Ovary (tissue), 7 donors: ENCODE measurements at regions not wholly inside any gene's neighbourhood (a gene's known extent, or its start where the extent isn't known, plus 50 kb on each side); places are given as distances from the start of the nearest gene placed in this dataset.

ENCODE experiments used
- DNase-seq, 5 donors: peaks; one replicate each; pipeline ENCODE4 v3.0.0-alpha.2; 2019 to 2020
- H3K27ac ChIP-seq, 2 donors: fragments of 200-600 bp; one replicate each; pipeline versions ENCODE4 v1.5.1 to v1.8.0; 2019 to 2022
- H3K27me3 ChIP-seq: fragments of 200-600 bp; one replicate; pipeline ENCODE4 v1.8.0; 2022
- H3K36me3 ChIP-seq: fragments of 200-600 bp; sonication (generic); one replicate; pipeline ENCODE4 v1.5.1; 2019
- H3K4me1 ChIP-seq: one replicate; pipeline ENCODE4 v1.8.1; 2013; ENCODE audit warnings: mild to moderate bottlenecking, moderate library complexity; ENCODE audit not compliant: insufficient read depth
- H3K4me3 ChIP-seq: fragments of 200-600 bp; sonication (generic); one replicate; pipeline ENCODE4 v1.5.1; 2017
- H3K9me3 ChIP-seq, 2 donors: fragments of 200-600 bp in 1 of 2; sonication (generic) in 1 of 2; one replicate each; pipeline versions ENCODE4 v1.5.1 to v1.8.1; 2013 to 2019; ENCODE audit warnings: mild to moderate bottlenecking in 1 of 2, moderate library complexity in 1 of 2
- EP300 ChIP-seq: sonication (generic); formaldehyde crosslinking; IDR thresholded peaks from one replicate; pipeline ENCODE4 v1.6.1; 2017; ENCODE audit warnings: antibody characterized with exemption
- POLR2A ChIP-seq: fragments of 450-650 bp; IDR thresholded peaks from one replicate; pipeline ENCODE4 v1.6.1; 2017; ENCODE audit warnings: antibody characterized with exemption, mild to moderate bottlenecking, moderate library complexity
- WGBS, 3 donors: extraction: QIAGEN DNeasy Blood & Tissue Kit in 1 of 3; methylation state at CpG; one replicate each; pipeline versions ENCODE4 v1.1.5 to v1.1.7; 2013 to 2017; 5-methylcytosine and 5-hydroxymethylcytosine counted together
- intact Hi-C, 4 donors: fragments of 100-400 bp; cut with DNase I; formaldehyde crosslinking; loops; one replicate each; pipeline versions ENCODE4 v1.11.0 to v1.15.1; 2022 to 2023
- TF ChIP-seq, protein P1 (sequence below), 3 donors: fragments of 450-650 bp in 2 of 3; fragments of 200-600 bp in 1 of 3; IDR thresholded peaks; one replicate each; pipeline versions ENCODE4 v1.5.1 to v1.8.0; 2016 to 2022; ENCODE audit warnings: antibody characterized with exemption in 3 of 3, mild to moderate bottlenecking in 1 of 3
- donor health status: DM: no; HTN: no; CAD: no; lungs with moderate emphysema.
- donor health status: DM: no; HTN: no; CAD: no.
- donor health status: Bipolar disorder and iron deficiency.
- donor health status: DM: no; HTN: no; CAD: no.
- donor health status: DM: yes; HTN: yes; CAD: no.

DNA sequence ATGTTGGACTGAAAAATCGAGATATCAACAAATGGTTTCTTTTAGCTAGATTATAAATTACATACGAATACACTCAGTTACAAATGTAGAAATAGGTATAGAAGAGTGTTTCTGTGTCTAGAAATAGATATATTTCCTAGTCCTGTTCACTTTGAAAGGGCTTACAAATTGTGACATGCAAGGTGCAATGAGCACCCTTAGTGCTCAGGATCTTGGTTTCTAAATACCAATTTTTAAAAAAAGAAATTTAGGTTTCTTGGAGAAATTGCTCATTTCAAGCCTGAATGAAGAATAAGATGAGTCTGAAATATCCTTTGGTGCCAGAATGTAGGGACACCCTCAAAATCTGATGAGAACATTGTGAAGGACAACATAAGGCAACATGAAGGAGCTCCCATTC, 306.0 kb downstream of the CRPPA start:
- H3K9me3 ChIP-seq, result no peaks in the 10 kb centered on the region
- intact Hi-C loops, result no loop called here
- H3K4me3 ChIP-seq, result no peak overlapping the region
- no peaks in the 10 kb centered on the region for H3K27me3 ChIP-seq
- H3K27ac ChIP-seq, result no peak overlapping the region
- no peak for DNase-seq
- WGBS, 3 donors, result 81 to 90% (median 88%) methylated on average over 2 of the region's 2 CpGs
- H3K4me1 ChIP-seq, result no peaks in the 10 kb centered on the region
- TF ChIP-seq POLR2A (no peak), EP300 (no peak)
- TF ChIP-seq, protein P1, sequence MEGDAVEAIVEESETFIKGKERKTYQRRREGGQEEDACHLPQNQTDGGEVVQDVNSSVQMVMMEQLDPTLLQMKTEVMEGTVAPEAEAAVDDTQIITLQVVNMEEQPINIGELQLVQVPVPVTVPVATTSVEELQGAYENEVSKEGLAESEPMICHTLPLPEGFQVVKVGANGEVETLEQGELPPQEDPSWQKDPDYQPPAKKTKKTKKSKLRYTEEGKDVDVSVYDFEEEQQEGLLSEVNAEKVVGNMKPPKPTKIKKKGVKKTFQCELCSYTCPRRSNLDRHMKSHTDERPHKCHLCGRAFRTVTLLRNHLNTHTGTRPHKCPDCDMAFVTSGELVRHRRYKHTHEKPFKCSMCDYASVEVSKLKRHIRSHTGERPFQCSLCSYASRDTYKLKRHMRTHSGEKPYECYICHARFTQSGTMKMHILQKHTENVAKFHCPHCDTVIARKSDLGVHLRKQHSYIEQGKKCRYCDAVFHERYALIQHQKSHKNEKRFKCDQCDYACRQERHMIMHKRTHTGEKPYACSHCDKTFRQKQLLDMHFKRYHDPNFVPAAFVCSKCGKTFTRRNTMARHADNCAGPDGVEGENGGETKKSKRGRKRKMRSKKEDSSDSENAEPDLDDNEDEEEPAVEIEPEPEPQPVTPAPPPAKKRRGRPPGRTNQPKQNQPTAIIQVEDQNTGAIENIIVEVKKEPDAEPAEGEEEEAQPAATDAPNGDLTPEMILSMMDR (IDR thresholded peaks at IDR 0.05), result no peak
- H3K36me3 ChIP-seq, result no peaks in the 10 kb centered on the region

GRCh38 chr7:16114633-16115032, 306.7 kb downstream of the CRPPA start:
- Histone ChIP-seq H3K4me1 (no peaks in the 10 kb centered on the region), H3K27me3 (no peaks in the 10 kb centered on the region), H3K36me3 (no peaks in the 10 kb centered on the region), H3K27ac (no peak overlapping the region), H3K9me3 (no peaks in the 10 kb centered on the region), H3K4me3 (no peak overlapping the region)
- DNase-seq, result no peak
- WGBS, 3 donors, result 81 to 89% (median 85%) methylated on average over 1 of the region's 1 CpG
- intact Hi-C loops, result no loop called here
- no peak for TF ChIP-seq EP300
- TF ChIP-seq POLR2A, result no peak
- TF ChIP-seq, protein P1 (IDR thresholded peaks at IDR 0.05), result no peak

- Histone ChIP-seq H3K36me3 (no peaks in the 10 kb centered on the region), H3K27me3 (no peaks in the 10 kb centered on the region), H3K4me3 (no peak overlapping the region), H3K27ac (no peak overlapping the region), H3K9me3 (no peaks in the 10 kb centered on the region), H3K4me1 (no peaks in the 10 kb centered on the region)
- intact Hi-C loops, result no loop called here
- DNase-seq, result no peak
- 92 to 94% (median 93%) methylated on average over 2 of the region's 2 CpGs for WGBS, 3 donors
- TF ChIP-seq, protein P1 (IDR thresholded peaks at IDR 0.05), result no peak
- no peak for TF ChIP-seq EP300
- no peak for TF ChIP-seq POLR2A
Measured at GRCh38 chr7:16114071-16114470, 307.3 kb downstream of the CRPPA start.

DNA sequence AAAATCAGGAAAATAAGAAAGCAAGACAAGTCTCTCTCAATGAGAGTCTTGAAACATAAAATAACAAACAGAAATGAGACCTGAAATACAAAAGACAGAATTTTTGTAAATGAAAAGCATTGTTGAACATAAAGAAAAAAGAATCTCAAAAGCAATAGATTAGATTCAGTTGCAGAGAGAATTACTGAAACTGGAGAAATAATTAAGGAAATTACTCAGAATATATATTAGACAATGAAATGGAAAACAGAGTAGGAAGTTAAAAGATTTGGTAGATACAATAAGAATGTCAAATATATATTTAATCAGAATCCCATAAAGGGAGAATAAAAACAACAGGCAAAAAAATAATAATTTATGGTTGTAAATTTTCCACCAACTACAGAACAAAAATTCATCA, 308.3 kb downstream of the CRPPA start:
- Histone ChIP-seq H3K27ac (no peak overlapping the region), H3K36me3 (no peaks in the 10 kb centered on the region), H3K4me3 (no peak overlapping the region), H3K27me3 (no peaks in the 10 kb centered on the region), H3K9me3 (no peaks in the 10 kb centered on the region), H3K4me1 (no peaks in the 10 kb centered on the region)
- no peak for DNase-seq
- intact Hi-C loops, result no loop called here
- TF ChIP-seq EP300, result no peak
- TF ChIP-seq POLR2A, result no peak
- TF ChIP-seq, protein P1 (IDR thresholded peaks at IDR 0.05), result no peak

GRCh38 chr7:16106869-16107268, 314.5 kb downstream of the CRPPA start:
- Histone ChIP-seq H3K4me3 (no peak overlapping the region), H3K36me3 (no peaks in the 10 kb centered on the region), H3K27me3 (no peaks in the 10 kb centered on the region), H3K4me1 (no peaks in the 10 kb centered on the region), H3K27ac (no peak overlapping the region), H3K9me3 (no peaks in the 10 kb centered on the region)
- TF ChIP-seq EP300, result no peak
- TF ChIP-seq POLR2A, result no peak
- TF ChIP-seq, protein P1 (IDR thresholded peaks at IDR 0.05), result no peak
- intact Hi-C loops, result no loop called here
- 88 to 91% (median 89%) methylated on average over 2 of the region's 2 CpGs for WGBS, 3 donors
- no peak for DNase-seq
